ENCODE measurements at regions not wholly inside any gene's neighbourhood (a gene's known extent, or its start where the extent isn't known, plus 50 kb on each side); places are given as distances from the start of the nearest gene placed in this dataset.

DNA sequence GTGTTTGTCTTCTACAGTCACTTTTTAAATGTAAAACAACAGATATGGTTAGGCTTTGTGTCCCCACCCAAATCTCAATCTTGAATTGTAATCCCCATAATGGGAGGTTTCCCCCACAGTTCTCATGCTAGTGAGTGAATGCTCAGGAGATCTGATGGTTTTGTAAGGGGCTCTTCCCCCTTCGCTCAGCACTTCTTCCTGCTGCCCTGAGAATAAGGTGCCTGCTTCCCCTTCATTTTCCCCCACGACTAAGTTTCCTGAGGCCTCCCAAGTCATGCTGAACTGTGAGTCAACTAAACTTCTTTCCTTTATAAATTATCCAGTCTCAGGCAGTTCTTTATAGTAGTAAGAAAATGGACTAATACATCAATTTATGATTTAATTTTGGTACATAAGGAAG is 118.0 kb upstream of the SNTG2 start:
- peaks cover 24 to 25% of the 10 kb centered on the region in 2 experiments for H3K4me1 Mint-ChIP-seq

More for the DNA sequence above, 118.0 kb upstream of the SNTG2 start:
- H3K9me3 ChIP-seq (ENCODE audit: control insufficient read depth, low read depth, low read length): no peaks in the 10 kb centered on the region
- H3K27me3 Mint-ChIP-seq (ENCODE audit: low read depth): peaks cover 43% of the 10 kb centered on the region
- no peak overlapping the region for H3K27ac Mint-ChIP-seq
- no peak overlapping the region for H2AFZ ChIP-seq (ENCODE audit: low read length)
- H3T11ph ChIP-seq (ENCODE audit: low read length): no peak overlapping the region
- H3K14ac ChIP-seq (ENCODE audit: insufficient read depth, low read length): no peak overlapping the region
- H3K27ac ChIP-seq (ENCODE audit: insufficient read length, low read depth, low read length): no peak overlapping the region
- no peak overlapping the region for H3K4ac ChIP-seq (ENCODE audit: low read depth, low read length)
- no peak overlapping the region for H2BK12ac ChIP-seq (ENCODE audit: insufficient read length, low read depth, low read length)
- WGBS (ENCODE audit: extremely low coverage, insufficient read length, low lambda C conversion rate): no CpG with 5 or more reads among the region's 2 CpGs
- H2BK20ac ChIP-seq (ENCODE audit: low read depth, low read length, poor library complexity, severe bottlenecking): no peak overlapping the region
- H3K18ac ChIP-seq (ENCODE audit: insufficient read length, low read depth, low read length): no peak overlapping the region
- H3K27me3 ChIP-seq (ENCODE audit: insufficient read depth, low read length): no peaks in the 10 kb centered on the region; the same call in 1 of the 2 replicates
- H4K91ac ChIP-seq (ENCODE audit: insufficient read length, low read depth, low read length): no peak overlapping the region
- H4K5ac ChIP-seq (ENCODE audit: insufficient read length, low read depth, low read length): no peak overlapping the region
- H3K23ac ChIP-seq (ENCODE audit: insufficient read length, low read depth, low read length): no peak overlapping the region
- no peak overlapping the region for H3K9ac ChIP-seq (ENCODE audit: extremely low read depth, insufficient read length, low read length)
- no peak for DNase-seq
- H3K23me2 ChIP-seq (ENCODE audit: insufficient read length, low read depth, low read length, poor library complexity, severe bottlenecking): no peaks in the 10 kb centered on the region
- no peaks in the 10 kb centered on the region for H3K79me2 ChIP-seq (ENCODE audit: insufficient read depth, low read length)
- H4K8ac ChIP-seq (replicated peaks; ENCODE audit: insufficient read length, low read depth, low read length): no peak overlapping the region
- H2BK120ac ChIP-seq (ENCODE audit: low read depth, low read length, poor library complexity, severe bottlenecking): no peak overlapping the region
- no peaks in the 10 kb centered on the region for H4K20me1 ChIP-seq (ENCODE audit: control insufficient read depth, insufficient read depth, insufficient read length)
- no peaks in the 10 kb centered on the region for H3K4me1 ChIP-seq (ENCODE audit: insufficient read depth, low read length)
- no peak overlapping the region for H2BK5ac ChIP-seq (ENCODE audit: insufficient read length, low read length)
- no peak overlapping the region for H2AK5ac ChIP-seq (ENCODE audit: insufficient read length, low read length)
- no peak overlapping the region for H3K56ac ChIP-seq (ENCODE audit: insufficient read length, low read depth, low read length)
- H3K79me1 ChIP-seq (ENCODE audit: insufficient read depth, low read depth, low read length, poor library complexity, severe bottlenecking): no peaks in the 10 kb centered on the region
- H2BK15ac ChIP-seq (ENCODE audit: low read depth, low read length): no peak overlapping the region
- H3K36me3 Mint-ChIP-seq (ENCODE audit: insufficient read depth in 1 of 3, low read depth in 3 of 3): no peaks in the 10 kb centered on the region; a peak in 1 of 7 replicates
- TF ChIP-seq, protein P1, sequence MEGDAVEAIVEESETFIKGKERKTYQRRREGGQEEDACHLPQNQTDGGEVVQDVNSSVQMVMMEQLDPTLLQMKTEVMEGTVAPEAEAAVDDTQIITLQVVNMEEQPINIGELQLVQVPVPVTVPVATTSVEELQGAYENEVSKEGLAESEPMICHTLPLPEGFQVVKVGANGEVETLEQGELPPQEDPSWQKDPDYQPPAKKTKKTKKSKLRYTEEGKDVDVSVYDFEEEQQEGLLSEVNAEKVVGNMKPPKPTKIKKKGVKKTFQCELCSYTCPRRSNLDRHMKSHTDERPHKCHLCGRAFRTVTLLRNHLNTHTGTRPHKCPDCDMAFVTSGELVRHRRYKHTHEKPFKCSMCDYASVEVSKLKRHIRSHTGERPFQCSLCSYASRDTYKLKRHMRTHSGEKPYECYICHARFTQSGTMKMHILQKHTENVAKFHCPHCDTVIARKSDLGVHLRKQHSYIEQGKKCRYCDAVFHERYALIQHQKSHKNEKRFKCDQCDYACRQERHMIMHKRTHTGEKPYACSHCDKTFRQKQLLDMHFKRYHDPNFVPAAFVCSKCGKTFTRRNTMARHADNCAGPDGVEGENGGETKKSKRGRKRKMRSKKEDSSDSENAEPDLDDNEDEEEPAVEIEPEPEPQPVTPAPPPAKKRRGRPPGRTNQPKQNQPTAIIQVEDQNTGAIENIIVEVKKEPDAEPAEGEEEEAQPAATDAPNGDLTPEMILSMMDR (conservative IDR thresholded peaks at IDR 0.05): no peak
- H3K9me3 Mint-ChIP-seq: no peaks in the 10 kb centered on the region
- no peak overlapping the region for H3K4me2 ChIP-seq (ENCODE audit: insufficient read depth, insufficient read length, low read length)
- no peak overlapping the region for H3K4me3 Mint-ChIP-seq

Data from H9 (cell line).